ENCODE measurements at regions not wholly inside any gene's neighbourhood (a gene's known extent, or its start where the extent isn't known, plus 50 kb on each side); places are given as distances from the start of the nearest gene placed in this dataset.

DNA sequence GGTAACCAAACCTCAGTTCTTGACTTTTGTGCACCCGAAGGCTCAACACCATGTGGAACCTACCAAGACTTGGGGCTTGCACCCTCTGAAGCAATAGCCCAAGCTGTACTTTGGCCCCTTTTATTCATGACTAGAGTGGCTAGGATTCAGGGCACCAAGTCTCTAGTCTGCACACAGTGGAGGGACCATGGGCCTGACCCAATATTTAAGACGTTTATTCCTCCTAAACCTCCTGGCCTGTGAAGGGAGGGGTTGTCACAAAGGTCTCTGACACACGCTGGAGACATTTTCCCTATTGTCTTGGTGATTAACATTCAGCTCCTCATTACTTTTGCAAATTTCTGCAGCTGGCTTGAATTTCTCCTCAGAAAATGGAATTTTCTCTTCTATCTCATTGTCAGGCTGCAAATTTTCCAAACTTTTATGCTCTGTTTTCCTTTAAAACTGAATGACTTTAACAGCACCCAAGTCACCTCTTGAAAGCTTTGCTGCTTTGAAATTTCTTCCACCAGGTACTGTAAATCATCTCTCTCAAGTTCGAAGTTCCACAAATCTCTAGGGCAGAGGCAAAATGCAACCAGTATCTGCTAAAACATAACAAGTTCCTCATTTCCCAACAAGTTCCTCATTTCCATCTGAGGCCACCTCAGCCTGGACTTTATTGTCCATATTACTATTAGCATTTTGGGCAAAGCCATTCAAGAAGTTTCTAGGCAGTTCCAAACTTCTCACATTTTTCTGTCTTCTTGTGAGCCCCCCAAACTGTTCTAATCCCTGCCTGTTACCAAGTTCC, 481.4 kb upstream of the BTBD3 start:
- TF ChIP-seq TAF1 (IDR thresholded peaks at IDR 0.05; ENCODE audit: low read depth): no peak
- TF ChIP-seq CTCF (IDR thresholded peaks at IDR 0.05; ENCODE audit: poor library complexity, severe bottlenecking): no peak
- no peak for TF ChIP-seq RAD21 (conservative IDR thresholded peaks at IDR 0.05)
- no peak for TF ChIP-seq POLR2AphosphoS5 (IDR thresholded peaks at IDR 0.05)

Data from neural cell (in vitro differentiated cells).